GM18873 (cell line): ENCODE measurements at regions not wholly inside any gene's neighbourhood (a gene's known extent, or its start where the extent isn't known, plus 50 kb on each side); places are given as distances from the start of the nearest gene placed in this dataset.

ENCODE experiments used
- ATAC-seq: cut with Tn5 transposase; IDR thresholded peaks from one replicate; pipeline ENCODE4 v1.9.1; 2021; ENCODE audit warnings: mild to moderate bottlenecking, moderate library complexity, moderate number of reproducible peaks; ENCODE audit not compliant: unreplicated experiment, low FRiP score

- no peak for ATAC-seq
Observed at GRCh38 chr21:35940074-35940927, 120.0 kb downstream of the SETD4 start.

DNA sequence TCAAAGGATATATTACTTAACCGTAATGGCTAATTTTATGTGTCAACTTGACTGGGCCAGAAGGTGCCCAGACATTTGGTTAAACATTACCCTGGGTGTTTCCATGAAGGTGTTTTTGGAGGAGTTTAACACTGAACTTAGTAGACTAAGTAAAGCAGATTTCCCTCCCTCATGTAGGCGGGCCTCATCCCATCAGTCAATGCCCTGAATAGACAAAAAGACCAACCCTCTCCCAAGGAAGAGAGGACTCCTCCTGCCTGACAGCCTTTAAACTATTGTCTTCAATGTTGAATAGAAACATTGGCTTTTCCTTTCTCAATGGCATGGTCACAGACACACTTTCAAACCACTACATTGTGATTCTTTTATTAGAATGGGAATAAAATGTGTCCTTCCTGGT lies 121.9 kb downstream of the SETD4 start:
- no peak for ATAC-seq

DNA sequence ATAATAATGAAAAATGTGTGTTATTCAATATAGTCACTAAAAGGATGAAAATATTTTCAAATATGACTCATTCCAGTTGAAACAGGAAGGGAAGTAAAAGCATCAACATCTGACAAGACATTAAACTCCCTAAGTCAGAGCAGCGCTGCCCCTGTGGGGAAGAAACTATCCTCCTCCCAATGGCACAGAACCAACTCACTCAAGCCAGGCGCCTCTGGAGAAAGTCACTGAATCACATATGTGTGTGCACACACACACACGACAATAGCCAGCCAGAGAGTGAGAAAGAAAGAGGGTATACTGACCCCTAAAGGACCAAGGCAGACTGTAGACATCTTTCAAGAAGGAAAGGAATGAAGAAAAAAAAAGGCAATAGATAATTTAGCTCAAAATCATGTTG lies 126.9 kb downstream of the SETD4 start:
- ATAC-seq = no peak

DNA sequence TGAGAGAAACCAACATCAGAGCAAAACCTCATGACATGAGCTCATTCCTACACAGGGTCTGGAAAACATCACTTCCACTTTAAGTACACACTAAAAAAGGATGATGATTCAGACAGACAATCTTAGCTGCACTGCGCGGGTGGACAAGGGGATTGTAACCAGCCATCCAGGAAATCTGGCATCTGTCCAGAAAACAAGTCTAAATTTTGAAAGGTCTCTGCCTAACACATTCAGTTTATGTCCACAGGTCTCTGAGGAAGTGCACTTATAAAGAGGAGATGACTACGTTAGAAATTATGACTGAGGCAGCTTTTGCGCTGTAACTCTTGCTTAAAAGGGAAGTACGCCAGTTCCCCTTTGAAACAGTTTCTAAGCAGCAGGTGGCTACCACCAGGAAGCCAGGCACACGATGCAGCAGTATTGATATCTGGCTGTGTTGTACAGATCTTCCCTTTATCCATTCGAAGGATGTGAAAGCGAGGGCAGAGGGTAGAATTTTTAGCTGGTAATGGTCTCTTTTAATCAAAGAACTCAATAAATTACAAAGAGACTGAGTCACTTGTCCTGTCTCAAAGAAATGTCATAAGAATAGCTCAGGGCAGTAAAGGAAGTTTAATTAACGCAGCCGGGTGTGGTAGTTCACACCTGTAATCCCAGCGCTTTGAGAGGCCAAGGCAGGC lies 128.0 kb downstream of the SETD4 start:
- no peak for ATAC-seq

- no peak for ATAC-seq
Observed at GRCh38 chr21:35929901-35930300, 130.4 kb downstream of the SETD4 start.

GRCh38 chr21:35927262-35927661 lies 133.1 kb downstream of the SETD4 start:
- ATAC-seq = no peak

- ATAC-seq = no peak
Observed at GRCh38 chr21:35926003-35926740, 134.2 kb downstream of the SETD4 start.

- no peak for ATAC-seq
Observed at GRCh38 chr21:35925497-35925896, 134.8 kb downstream of the SETD4 start.

DNA sequence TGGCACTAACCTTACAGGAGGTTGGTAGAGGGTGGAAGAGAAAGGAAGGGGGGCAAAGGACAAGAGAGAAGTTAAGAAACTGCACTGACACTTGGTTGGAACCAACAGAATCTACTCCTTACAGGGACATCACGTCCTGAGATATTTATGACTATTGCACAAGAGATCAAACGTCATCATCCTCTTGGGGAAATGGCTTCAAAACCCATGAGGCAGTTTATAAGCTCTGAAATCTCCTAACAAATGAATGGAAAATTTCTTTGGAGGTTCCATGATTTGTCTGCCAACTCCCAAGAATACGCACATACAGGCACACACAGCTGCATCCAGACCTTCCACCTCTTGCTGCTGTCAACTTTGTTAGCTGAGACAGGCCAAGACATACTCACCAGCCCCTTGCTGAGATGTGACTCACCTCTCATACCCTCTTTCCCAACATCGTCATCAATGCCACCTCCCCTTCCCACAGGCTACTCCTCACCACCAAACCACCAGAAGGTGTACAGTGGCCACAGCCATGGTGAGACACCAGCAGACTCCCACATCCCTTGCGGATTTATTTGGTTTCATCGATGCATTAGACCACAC lies 135.5 kb downstream of the SETD4 start:
- no peak for ATAC-seq

DNA sequence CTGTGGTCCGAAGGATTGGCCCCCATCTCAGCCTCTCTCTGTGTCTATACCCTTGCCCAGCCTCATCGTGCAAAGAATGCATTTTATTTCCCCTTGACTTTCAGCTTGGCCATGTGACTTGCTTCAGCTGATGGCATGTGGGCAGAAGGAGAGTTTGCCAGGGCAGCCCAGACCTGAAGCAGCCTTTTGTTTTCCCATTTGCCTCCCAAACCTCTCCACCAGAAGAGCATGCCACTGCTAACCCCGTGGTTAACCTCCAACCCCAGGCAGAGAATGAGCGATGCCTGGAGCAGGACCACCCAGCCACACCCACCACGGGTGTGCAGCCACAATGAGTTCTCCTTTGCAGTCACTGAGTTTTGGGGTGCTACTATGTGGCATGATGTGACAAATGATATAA lies 136.4 kb downstream of the SETD4 start:
- ATAC-seq = no peak

DNA sequence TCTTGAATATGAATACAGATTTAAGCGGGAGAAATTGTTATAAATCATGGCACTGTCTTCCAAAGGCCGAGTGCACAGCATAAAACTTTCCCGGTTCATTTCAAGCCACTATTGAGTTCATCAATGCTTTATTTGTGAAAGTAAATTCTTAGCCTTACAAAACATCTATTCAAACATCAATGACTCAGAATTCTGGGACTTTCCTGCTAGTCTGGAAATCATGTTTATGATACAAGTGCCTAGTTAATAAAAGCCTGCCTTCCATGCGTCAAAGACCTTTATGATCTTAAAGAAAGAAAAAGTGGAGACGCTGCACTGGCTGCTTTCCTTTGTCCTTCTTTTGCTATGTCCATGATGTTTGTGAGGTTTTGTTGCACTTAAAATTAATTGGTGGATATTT lies 137.7 kb downstream of the SETD4 start:
- no peak for ATAC-seq

DNA sequence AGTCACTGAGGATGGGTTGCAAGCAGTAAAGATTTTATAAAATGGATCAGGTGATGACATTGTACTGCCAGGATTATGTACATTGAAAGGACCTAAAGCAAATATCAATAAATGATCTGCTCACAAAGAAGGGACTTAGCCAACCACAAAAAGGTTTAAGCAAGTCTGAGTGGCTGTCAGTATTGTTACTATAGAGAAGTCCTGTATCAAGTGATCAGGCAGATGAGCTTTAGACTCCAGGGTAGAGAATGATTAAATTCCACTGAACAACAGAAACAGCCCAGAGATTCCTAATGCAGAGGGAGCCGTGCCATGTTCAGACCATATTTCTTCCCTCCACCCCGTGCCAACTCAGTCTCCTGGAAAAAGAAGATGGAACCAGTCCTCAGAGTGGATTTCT lies 138.9 kb downstream of the SETD4 start:
- ATAC-seq = no peak

DNA sequence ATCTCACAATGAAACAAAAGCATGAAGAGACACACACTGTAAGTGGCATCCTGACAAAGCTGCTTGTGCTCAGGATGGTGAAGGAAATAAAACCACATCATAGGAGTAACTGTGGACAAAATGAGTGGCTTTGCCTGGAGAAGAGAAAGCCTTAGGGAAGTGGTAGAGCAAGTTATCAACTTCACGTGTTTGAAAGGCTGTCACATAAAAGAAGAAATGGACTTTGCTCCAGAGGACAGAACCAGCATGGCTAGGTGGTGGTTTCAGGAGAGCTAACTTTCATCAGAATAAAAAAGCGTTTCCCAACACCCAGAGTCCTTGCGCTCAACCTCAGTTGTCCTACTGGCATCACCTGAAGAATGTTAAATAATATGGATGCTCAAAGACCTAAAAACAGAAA lies 139.9 kb downstream of the SETD4 start:
- no peak for ATAC-seq

- no peak for ATAC-seq
Observed at GRCh38 chr21:35915030-35915429, 145.3 kb downstream of the SETD4 start.

- no peak for ATAC-seq
Observed at GRCh38 chr21:35911412-35912191, 148.7 kb downstream of the SETD4 start.

GRCh38 chr21:35909456-35910223 lies 150.7 kb downstream of the SETD4 start:
- no peak for ATAC-seq

DNA sequence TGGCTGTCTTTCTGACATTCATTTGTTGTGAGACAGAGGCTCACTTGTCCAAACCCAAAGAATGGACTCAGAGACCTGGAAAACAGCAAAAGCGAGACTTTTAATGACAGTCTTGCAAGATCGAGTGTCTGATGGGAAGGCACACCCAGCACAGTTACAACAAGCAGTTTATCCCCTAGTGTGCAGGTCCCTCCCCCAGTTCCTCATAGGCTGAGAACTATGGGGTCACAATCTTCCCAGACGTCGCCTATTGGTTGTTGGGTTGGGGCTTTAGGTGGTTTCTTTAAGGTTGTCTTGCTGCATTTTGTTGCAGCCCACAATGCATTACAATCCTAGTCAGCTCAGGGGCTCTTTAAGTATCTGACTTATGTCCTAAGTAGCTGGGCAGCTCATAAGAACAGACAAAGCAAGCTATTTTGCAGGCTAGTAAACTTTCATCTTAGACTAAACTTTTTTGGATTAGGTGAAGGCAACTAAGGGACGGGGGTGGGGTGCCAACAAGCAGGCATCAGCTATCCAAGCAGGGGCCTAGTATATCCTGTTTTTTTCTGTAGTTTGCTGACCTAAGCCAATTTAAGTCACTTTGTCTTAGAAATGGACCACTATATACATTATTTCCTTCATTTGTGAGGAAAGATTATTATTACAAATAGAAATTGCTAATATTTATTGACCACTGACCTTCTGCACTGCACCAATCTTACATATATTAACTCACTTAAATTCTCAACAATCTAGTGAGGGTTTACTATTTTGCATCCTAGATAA lies 151.8 kb downstream of the SETD4 start:
- no peak for ATAC-seq

- ATAC-seq = no peak
Observed at GRCh38 chr21:35906586-35906985, 153.7 kb downstream of the SETD4 start.

DNA sequence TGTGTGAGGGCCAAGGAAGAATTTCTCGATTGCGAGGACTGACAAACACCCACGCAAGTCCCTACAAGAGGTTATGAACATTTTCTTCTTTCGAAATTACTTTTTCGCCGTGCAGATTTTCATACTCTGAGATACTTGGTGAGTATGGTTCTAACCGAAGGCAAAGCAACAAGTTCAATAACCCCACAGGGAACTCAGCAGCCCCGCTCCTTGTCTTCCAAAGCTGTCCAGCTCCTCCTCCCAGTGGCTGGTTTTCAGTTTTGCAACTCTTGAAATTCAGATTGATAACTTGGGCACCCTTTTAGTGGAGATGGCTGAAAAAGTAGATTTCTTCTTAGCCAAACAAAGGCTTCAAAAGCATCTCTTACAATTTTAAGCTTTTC lies 154.4 kb downstream of the SETD4 start:
- no peak for ATAC-seq
